Esophagus squamous epithelium (tissue), 5 donors: ENCODE measurements at regions not wholly inside any gene's neighbourhood (a gene's known extent, or its start where the extent isn't known, plus 50 kb on each side); places are given as distances from the start of the nearest gene placed in this dataset.

Experiments used
- DNase-seq: peaks from one replicate; lab custom pipeline; 2025; lab: John Stamatoyannopoulos, UW
- H3K27ac ChIP-seq, 4 donors: fragments of 200-600 bp; sonication (generic); one replicate each; pipeline ENCODE4 v1.5.1; 2016 to 2019; ENCODE audit warnings: mild to moderate bottlenecking in 1 of 4
- H3K27me3 ChIP-seq, 4 donors: fragments of 200-600 bp; sonication (generic); 1 replicate in 3 of 4; 2 replicates in 1 of 4; pipeline versions ENCODE4 v1.5.1 to v1.6.0; 2017 to 2021; ENCODE audit warnings: antibody characterized with exemption in 1 of 4
- H3K36me3 ChIP-seq, 3 donors: fragments of 200-600 bp; sonication (generic); one replicate each; pipeline ENCODE4 v1.5.1; 2016 to 2019
- H3K4me1 ChIP-seq, 3 donors: fragments of 200-600 bp; sonication (generic); one replicate each; pipeline ENCODE4 v1.5.1; 2017 to 2019
- H3K4me3 ChIP-seq, 4 donors: fragments of 200-600 bp; sonication (generic); 1 replicate in 3 of 4; 2 replicates in 1 of 4; pipeline ENCODE4 v1.5.1; 2016 to 2019; ENCODE audit warnings: mild to moderate bottlenecking in 2 of 4, moderate library complexity in 1 of 4
- H3K9me3 ChIP-seq, 3 donors: fragments of 200-600 bp; sonication (generic); one replicate each; pipeline ENCODE4 v1.5.1; 2016 to 2019
- CTCF ChIP-seq, 6 experiments: fragments of 450-650 bp in 4 of 6; fragments of 200-600 bp in 2 of 6; sonication (generic) in 2 of 6; IDR thresholded peaks; one replicate each; pipeline ENCODE4 v1.5.1; 2016 to 2019; ENCODE audit warnings: antibody characterized with exemption in 6 of 6, mild to moderate bottlenecking in 4 of 6, moderate library complexity in 4 of 6
- POLR2A ChIP-seq, 4 donors: fragments of 450-650 bp; IDR thresholded peaks; one replicate each; pipeline ENCODE4 v1.6.1; 2017; ENCODE audit warnings: antibody characterized with exemption in 4 of 4, mild to moderate bottlenecking in 4 of 4, moderate library complexity in 3 of 4
- WGBS, 2 donors: methylation state at CpG; one replicate each; pipeline ENCODE4 v1.1.5; 2018; 5-methylcytosine and 5-hydroxymethylcytosine counted together
- intact Hi-C: fragments of 100-400 bp; cut with DNase I; formaldehyde crosslinking; loops from one replicate; pipeline ENCODE4 v1.15.0; 2022
- donor health status: DM: yes; HTN: yes; CAD: no.

GRCh38 chr3:187995043-187995400, 158.9 kb upstream of the LPP start:
- TF ChIP-seq POLR2A (IDR thresholded peaks at IDR 0.05) = no peak
- TF ChIP-seq CTCF (IDR thresholded peaks at IDR 0.05) = no peak
- Histone ChIP-seq H3K36me3 (no peaks in the 10 kb centered on the region), H3K27me3 (peaks cover 0 to 6% (median 0%) of the 10 kb centered on the region in 4 donors), H3K4me3 (no peak overlapping the region), H3K4me1 (no peaks in the 10 kb centered on the region), H3K27ac (no peak overlapping the region), H3K9me3 (no peaks in the 10 kb centered on the region)
- intact Hi-C loops = no loop called here
- no peak for DNase-seq

GRCh38 chr3:187995667-187996066, 158.3 kb upstream of the LPP start:
- DNase-seq = no peak
- Histone ChIP-seq H3K9me3 (no peaks in the 10 kb centered on the region), H3K4me3 (no peak overlapping the region), H3K27me3 (peaks cover 0 to 6% (median 0%) of the 10 kb centered on the region in 4 donors), H3K4me1 (peaks cover 0 to 6% (median 0%) of the 10 kb centered on the region in 3 donors), H3K36me3 (no peaks in the 10 kb centered on the region), H3K27ac (no peak overlapping the region)
- TF ChIP-seq CTCF (IDR thresholded peaks at IDR 0.05) (no peak), POLR2A (IDR thresholded peaks at IDR 0.05) (no peak)
- intact Hi-C loops = no loop called here

- Histone ChIP-seq H3K4me3 (no peak overlapping the region), H3K9me3 (no peaks in the 10 kb centered on the region), H3K27ac (no peak overlapping the region), H3K36me3 (no peaks in the 10 kb centered on the region), H3K4me1 (peaks cover 0 to 6% (median 0%) of the 10 kb centered on the region in 3 donors), H3K27me3 (peaks cover 0 to 6% (median 0%) of the 10 kb centered on the region in 4 donors)
- TF ChIP-seq CTCF (IDR thresholded peaks at IDR 0.05) (no peak), POLR2A (IDR thresholded peaks at IDR 0.05) (no peak)
- no peak for DNase-seq
- 88 to 91% methylated on average over 2 of the region's 2 CpGs for WGBS, 2 donors
- intact Hi-C loops = no loop called here
Observed at GRCh38 chr3:187996609-187997008, 157.3 kb upstream of the LPP start.

GRCh38 chr3:187997490-187997889, 156.5 kb upstream of the LPP start:
- WGBS, 2 donors = 68 to 71% methylated on average over 5 of the region's 5 CpGs
- Histone ChIP-seq H3K9me3 (no peaks in the 10 kb centered on the region), H3K27ac (no peak overlapping the region), H3K4me3 (no peak overlapping the region), H3K4me1 (peaks cover 0 to 6% (median 0%) of the 10 kb centered on the region in 3 donors), H3K27me3 (peaks cover 0 to 6% (median 0%) of the 10 kb centered on the region in 4 donors), H3K36me3 (no peaks in the 10 kb centered on the region)
- intact Hi-C loops = no loop called here
- DNase-seq = no peak
- no peak for TF ChIP-seq POLR2A (IDR thresholded peaks at IDR 0.05)
- no peak for TF ChIP-seq CTCF (IDR thresholded peaks at IDR 0.05)

- Histone ChIP-seq H3K36me3 (no peaks in the 10 kb centered on the region), H3K27ac (no peak overlapping the region), H3K4me3 (no peak overlapping the region), H3K9me3 (no peaks in the 10 kb centered on the region), H3K27me3 (peaks cover 0 to 6% (median 0%) of the 10 kb centered on the region in 4 donors), H3K4me1 (peaks cover 0 to 6% (median 0%) of the 10 kb centered on the region in 3 donors)
- 92 to 93% methylated on average over 9 of the region's 9 CpGs for WGBS, 2 donors
- intact Hi-C loops = no loop called here
- DNase-seq = no peak
- TF ChIP-seq CTCF (IDR thresholded peaks at IDR 0.05) = no peak
- TF ChIP-seq POLR2A (IDR thresholded peaks at IDR 0.05) = no peak
Observed at GRCh38 chr3:187997946-187998561, 155.9 kb upstream of the LPP start.
